ENCODE measurements at regions not wholly inside any gene's neighbourhood (a gene's known extent, or its start where the extent isn't known, plus 50 kb on each side); places are given as distances from the start of the nearest gene placed in this dataset.

DNA sequence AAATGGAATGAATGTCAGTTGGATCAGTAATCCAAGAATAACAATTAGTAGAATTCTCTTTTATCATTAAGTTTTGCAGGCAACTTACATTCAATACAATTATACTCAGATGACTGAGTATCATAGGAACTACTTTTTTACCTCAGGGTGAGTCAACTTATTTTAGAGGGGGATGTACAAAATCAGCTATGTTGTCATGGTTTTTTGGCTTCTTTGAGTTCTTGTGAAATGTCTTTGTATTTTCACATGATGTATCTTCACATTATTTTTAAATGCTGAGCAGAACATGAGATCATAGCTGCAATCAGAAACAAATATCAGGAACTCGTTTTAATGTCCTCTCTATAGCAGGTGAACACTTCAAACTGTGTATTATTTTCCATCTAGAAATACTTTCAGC lies 65.3 kb upstream of the PTPRR start:
- no peak overlapping the region for H4K5ac ChIP-seq (ENCODE audit: insufficient read length, low read depth, low read length)
- Mint-ChIP-seq H3K36me3 (ENCODE audit: insufficient read depth in 1 of 3, low read depth in 3 of 3) (no peaks in the 10 kb centered on the region), H3K4me3 (no peak overlapping the region), H3K4me1 (peaks cover 19 to 25% of the 10 kb centered on the region in 2 experiments), H3K27me3 (ENCODE audit: low read depth) (no peaks in the 10 kb centered on the region), H3K27ac (no peak overlapping the region), H3K9me3 (no peaks in the 10 kb centered on the region)
- no peak for DNase-seq
- no peaks in the 10 kb centered on the region for H3K79me2 ChIP-seq (ENCODE audit: insufficient read depth, low read length)
- no peak overlapping the region for H3T11ph ChIP-seq (ENCODE audit: low read length)
- H3K9ac ChIP-seq (ENCODE audit: extremely low read depth, insufficient read length, low read length) = no peak overlapping the region
- no peak overlapping the region for H2BK120ac ChIP-seq (ENCODE audit: low read depth, low read length, poor library complexity, severe bottlenecking)
- H3K14ac ChIP-seq (ENCODE audit: insufficient read depth, low read length) = no peak overlapping the region
- TF ChIP-seq CTCF (conservative IDR thresholded peaks at IDR 0.05) = no peak
- H3K23me2 ChIP-seq (ENCODE audit: insufficient read length, low read depth, low read length, poor library complexity, severe bottlenecking) = no peaks in the 10 kb centered on the region
- H3K4ac ChIP-seq (ENCODE audit: low read depth, low read length) = no peak overlapping the region
- no peak overlapping the region for H3K27ac ChIP-seq (ENCODE audit: insufficient read length, low read depth, low read length)
- H3K56ac ChIP-seq (ENCODE audit: insufficient read length, low read depth, low read length) = no peak overlapping the region
- H4K91ac ChIP-seq (ENCODE audit: insufficient read length, low read depth, low read length) = no peak overlapping the region
- H3K4me2 ChIP-seq (ENCODE audit: insufficient read depth, insufficient read length, low read length) = no peak overlapping the region
- no peak overlapping the region for H4K8ac ChIP-seq (replicated peaks; ENCODE audit: insufficient read length, low read depth, low read length)
- no CpG with 5 or more reads among the region's 1 CpG for WGBS (ENCODE audit: extremely low coverage, insufficient read length, low lambda C conversion rate)
- no peaks in the 10 kb centered on the region for H4K20me1 ChIP-seq (ENCODE audit: control insufficient read depth, insufficient read depth, insufficient read length)
- H3K79me1 ChIP-seq (ENCODE audit: insufficient read depth, low read depth, low read length, poor library complexity, severe bottlenecking) = no peaks in the 10 kb centered on the region
- no peaks in the 10 kb centered on the region; the same call in 1 of the 2 replicates for H3K4me1 ChIP-seq (ENCODE audit: insufficient read depth, low read length)
- H2AFZ ChIP-seq (ENCODE audit: low read length) = no peak overlapping the region
- no peak overlapping the region for H2BK5ac ChIP-seq (ENCODE audit: insufficient read length, low read length)
- no peak overlapping the region for H2BK15ac ChIP-seq (ENCODE audit: low read depth, low read length)
- no peak overlapping the region for H2BK20ac ChIP-seq (ENCODE audit: low read depth, low read length, poor library complexity, severe bottlenecking)
- H3K27me3 ChIP-seq (ENCODE audit: insufficient read depth, low read length) = no peaks in the 10 kb centered on the region
- no peaks in the 10 kb centered on the region for H3K9me3 ChIP-seq (ENCODE audit: control insufficient read depth, low read depth, low read length)
- H2AK5ac ChIP-seq (ENCODE audit: insufficient read length, low read length) = no peak overlapping the region
- H2BK12ac ChIP-seq (ENCODE audit: insufficient read length, low read depth, low read length) = no peak overlapping the region
- no peak overlapping the region for H3K18ac ChIP-seq (ENCODE audit: insufficient read length, low read depth, low read length)
- H3K23ac ChIP-seq (ENCODE audit: insufficient read length, low read depth, low read length) = no peak overlapping the region

Data from H9 (cell line).